ENCODE measurements at regions not wholly inside any gene's neighbourhood (a gene's known extent, or its start where the extent isn't known, plus 50 kb on each side); places are given as distances from the start of the nearest gene placed in this dataset.

DNA sequence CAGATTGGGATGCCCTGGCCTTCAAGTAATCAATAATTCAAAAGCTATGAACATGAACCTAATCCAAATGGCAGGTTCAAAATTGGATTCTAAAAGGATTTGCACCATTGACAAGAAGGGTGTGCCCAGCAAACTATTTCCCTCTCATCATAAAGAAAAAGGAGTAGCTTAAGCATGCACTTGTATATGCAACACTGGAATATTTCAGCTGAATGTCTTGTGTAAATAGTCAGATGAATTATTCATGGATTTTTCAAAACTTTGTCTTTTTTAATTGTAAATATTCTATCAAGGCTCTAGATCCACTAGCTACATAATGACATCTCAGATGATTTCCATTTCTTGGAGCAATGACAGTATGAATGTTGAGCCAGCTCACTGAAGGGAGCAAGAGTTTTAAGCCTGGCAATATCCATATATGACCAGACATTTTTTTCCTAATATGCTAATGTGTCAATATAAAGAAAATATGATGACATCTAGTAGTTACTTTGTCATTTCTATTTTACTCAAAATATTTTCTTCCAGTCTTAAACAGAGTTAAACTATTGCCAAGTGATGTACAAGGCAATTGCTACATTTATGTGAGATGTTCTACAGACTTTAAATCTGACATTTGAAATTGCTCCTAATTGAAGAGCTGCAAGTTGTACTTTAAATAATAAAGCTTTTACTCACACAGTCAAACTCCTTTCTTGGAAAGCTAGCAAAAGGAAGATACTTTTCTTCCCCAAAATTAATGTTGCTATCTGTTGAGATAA, 230.5 kb upstream of the AGTR1 start:
- Histone ChIP-seq H2AK5ac (ENCODE audit: low read depth, low read length) (no peak overlapping the region), H3K4me2 (ENCODE audit: low read depth, low read length) (no peak overlapping the region), H3K4me3 (ENCODE audit: insufficient read depth, low read depth, low read length) (no peak overlapping the region), H3K18ac (ENCODE audit: low read depth, low read length) (no peak overlapping the region), H3K4ac (ENCODE audit: low read depth, low read length) (no peak overlapping the region), H4K20me1 (ENCODE audit: insufficient read depth, low read length) (no peaks in the 10 kb centered on the region), H4K91ac (ENCODE audit: insufficient read depth, low read depth, low read length) (no peak overlapping the region), H3K4me1 (ENCODE audit: control insufficient read depth, insufficient read depth, low read length) (no peaks in the 10 kb centered on the region), H3K79me1 (ENCODE audit: low read depth in 1 of 2, low read length in 2 of 2) (no peaks in the 10 kb centered on the region), H2BK120ac (ENCODE audit: low read depth, low read length) (no peak overlapping the region), H3K36me3 (ENCODE audit: control insufficient read depth, insufficient read depth, low read length) (no peaks in the 10 kb centered on the region), H3K27me3 (ENCODE audit: control insufficient read depth, insufficient read depth, low read length) (no peaks in the 10 kb centered on the region), H3K9me3 (ENCODE audit: control insufficient read depth, insufficient read depth, low read length) (no peaks in the 10 kb centered on the region), H3K9ac (ENCODE audit: low read depth, low read length) (no peak overlapping the region), H3K56ac (ENCODE audit: extremely low read depth, insufficient read depth, low read length) (no peak overlapping the region), H4K8ac (ENCODE audit: low read depth in 2 of 2, low read length in 2 of 2) (no peak overlapping the region), H3K14ac (replicated peaks; ENCODE audit: low read depth, low read length) (no peak overlapping the region), H3K9me1 (ENCODE audit: insufficient read depth, low read length) (no peaks in the 10 kb centered on the region), H4K5ac (ENCODE audit: low read depth, low read length) (no peak overlapping the region), H2BK5ac (ENCODE audit: low read depth, low read length, poor library complexity, severe bottlenecking) (no peak overlapping the region), H2BK15ac (ENCODE audit: low read depth, low read length) (no peak overlapping the region), H3K23ac (ENCODE audit: low read depth, low read length) (no peak overlapping the region), H2BK20ac (ENCODE audit: low read depth, low read length) (no peak overlapping the region), H2AFZ (replicated peaks; ENCODE audit: low read length, poor library complexity) (no peak overlapping the region), H2AK9ac (replicated peaks; ENCODE audit: low read depth, low read length, poor library complexity) (no peak overlapping the region), H3K27ac (ENCODE audit: insufficient read depth, low read length) (no peak overlapping the region)
- in situ Hi-C loops (cut with MboI; ENCODE audit: low sequenced_read_pairs) (no loop called here), intact Hi-C loops (cut with micrococcal nuclease) (no loop called here), dilution Hi-C loops (cut with HindIII; ENCODE audit: low sequenced_read_pairs, unreplicated experiment) (no loop called here)
- no peak for ATAC-seq (ENCODE audit: low read depth)
- ChIA-PET POLR2A (ENCODE audit: unreplicated experiment) (no interaction called here), CTCF (interaction anchor here (1.1 kb wide), 1 partner anchor 253 kb away, joined by 3 read pairs; no protein-coding TSS in a partner anchor)
- no peak for DNase-seq
- no TSS peak for BruUV-seq (replicated peaks)
- no peak for TF ChIP-seq SMC3 (IDR thresholded peaks at IDR 0.05; ENCODE audit: low read depth, low read length)

All from IMR-90 (cell line).